MV-4-11 (cell line): ENCODE measurements at regions not wholly inside any gene's neighbourhood (a gene's known extent, or its start where the extent isn't known, plus 50 kb on each side); places are given as distances from the start of the nearest gene placed in this dataset.
"Not testable (repeated sequence)": the region's sequence is repeated elsewhere in the genome, so short reads cannot be mapped to it uniquely, and the experiment has no call there.

Experiments
- DNase-seq: peaks from one replicate; lab custom pipeline; 2025; lab: John Stamatoyannopoulos, UW

- no peak for DNase-seq
Observed at GRCh38 chr1:55823541-55824250, 608.5 kb upstream of the USP24 start.

DNA sequence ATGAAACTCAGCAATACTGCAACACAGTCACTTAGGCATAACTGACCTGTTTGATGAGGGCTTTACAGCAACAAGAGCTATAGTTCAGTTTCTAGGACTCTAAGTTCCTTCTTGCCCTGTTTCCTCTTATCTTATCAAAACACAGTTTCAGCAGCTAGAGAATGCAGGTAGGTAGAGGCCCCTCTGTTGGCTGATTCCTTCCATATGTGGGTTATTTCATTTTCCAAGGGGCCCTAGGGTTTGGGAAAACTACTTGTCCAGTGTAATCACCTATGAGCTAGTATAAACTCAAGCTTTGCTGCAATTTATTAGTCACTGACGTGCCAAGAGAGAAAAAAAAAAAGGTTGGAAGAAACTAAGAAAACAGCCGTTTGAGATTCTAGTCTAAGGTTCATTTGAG is 607.7 kb upstream of the USP24 start:
- no peak for DNase-seq

DNA sequence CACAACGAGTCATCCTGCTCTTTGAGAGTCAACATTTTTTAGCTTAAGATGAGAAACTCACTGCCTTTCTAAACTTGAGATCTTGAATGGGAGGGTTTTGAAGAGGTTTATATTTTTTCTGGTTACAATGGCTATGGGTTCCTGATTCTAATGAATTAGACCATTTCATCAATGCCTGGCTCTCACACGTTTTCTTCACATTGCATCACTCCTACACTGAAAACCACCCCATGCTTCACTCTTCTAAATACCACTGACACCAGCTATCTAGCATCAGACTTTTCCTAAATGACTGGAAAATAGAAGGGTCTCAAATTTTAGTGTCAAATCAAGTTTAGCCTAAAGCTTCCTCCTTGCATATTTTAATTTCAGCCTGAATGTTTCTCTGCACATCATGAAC is 606.1 kb upstream of the USP24 start:
- DNase-seq = no peak

GRCh38 chr1:55820501-55820900 is 605.3 kb upstream of the USP24 start:
- no peak for DNase-seq

- no peak for DNase-seq
Observed at GRCh38 chr1:55819011-55819410, 603.8 kb upstream of the USP24 start.

GRCh38 chr1:55816456-55817426 is 601.6 kb upstream of the USP24 start:
- no peak for DNase-seq

DNA sequence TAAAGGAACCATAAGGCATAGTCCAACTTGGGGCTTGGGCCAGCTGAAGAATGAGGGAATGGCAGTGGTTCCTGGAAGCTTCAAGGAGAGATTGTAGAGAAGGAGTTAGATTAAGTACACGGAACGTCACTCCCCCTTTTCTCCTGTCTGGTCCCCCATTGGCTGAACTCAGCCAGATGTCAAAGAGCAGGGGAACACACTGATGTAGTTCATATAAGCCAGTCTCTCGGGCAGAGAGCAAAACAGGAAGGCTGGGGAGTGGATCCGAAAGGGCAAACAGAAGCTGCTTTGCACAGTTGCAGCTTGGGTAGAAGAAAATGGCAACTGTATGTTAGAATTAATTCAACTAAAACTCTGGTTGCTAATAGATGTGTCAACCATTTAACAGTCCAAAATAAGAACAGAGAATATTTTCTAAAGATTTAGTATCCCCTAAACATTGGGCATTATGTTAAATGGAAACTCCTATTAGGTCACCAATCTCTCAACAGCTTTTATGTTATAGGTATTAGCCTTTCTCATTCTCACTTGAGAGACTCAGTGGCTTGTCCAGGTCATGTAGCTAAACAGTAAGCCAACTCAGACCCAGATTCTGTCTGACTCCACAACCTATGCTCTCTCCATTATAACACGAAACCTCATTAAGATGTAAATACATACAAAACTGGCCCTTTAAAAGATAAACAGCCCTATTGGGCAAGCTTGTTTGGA is 600.7 kb upstream of the USP24 start:
- DNase-seq = no peak

- no peak for DNase-seq
Observed at GRCh38 chr1:55814967-55815366, 599.8 kb upstream of the USP24 start.

DNA sequence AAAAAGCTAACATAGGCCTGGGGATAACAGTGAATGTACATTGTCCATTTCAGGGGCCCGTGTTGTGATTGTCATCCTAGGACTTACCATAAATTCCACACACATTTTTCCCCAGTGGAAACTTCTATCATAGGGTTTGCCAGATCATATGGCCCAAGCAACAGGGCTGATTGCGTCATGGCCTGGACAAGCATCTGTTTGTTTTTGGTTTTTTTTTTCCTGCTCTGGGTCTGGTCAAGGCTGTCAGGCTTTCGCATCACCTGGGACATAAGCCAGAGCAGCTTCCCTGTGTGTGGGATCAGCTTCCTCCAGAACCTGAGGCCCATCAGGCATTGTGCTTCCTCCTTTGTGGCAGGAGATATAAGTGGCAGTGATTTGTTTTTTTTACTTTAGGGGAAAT is 598.5 kb upstream of the USP24 start:
- DNase-seq = no peak

DNA sequence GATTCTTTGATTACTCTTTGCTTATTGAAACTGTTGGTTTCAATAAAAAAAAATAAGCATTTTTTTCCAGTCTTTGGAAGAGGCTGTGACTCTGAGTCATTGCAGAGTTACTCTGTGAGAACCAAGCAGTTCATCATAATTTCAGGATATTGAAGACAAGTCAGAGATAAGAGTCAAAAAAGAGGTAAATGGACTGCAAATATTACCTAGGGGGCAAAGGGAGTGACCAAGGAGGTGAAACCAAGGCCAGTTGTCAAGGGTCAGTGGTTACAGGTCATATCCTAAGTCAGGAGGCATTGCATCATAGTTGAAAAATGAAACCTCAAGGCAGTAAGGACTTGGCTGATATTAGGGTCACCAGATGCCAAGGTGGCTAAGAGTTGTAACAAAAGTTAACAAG is 597.1 kb upstream of the USP24 start:
- no peak for DNase-seq

DNA sequence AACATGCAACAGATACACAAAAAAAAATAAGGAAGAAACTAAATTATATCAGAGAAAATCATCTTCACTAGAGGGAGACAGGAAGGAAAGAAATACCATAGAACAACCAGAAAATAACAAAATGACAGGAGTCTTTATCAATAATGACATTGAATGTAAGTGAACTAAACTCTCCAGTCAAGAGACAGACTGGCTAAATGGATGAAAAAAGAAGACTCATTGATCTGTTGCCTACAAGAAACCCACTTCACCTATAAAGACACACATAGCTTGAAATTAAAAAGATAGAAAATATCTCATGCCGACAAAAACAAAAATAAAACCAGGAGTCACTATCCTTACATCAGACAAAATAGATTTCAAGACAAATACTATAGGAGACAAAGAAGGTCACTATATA is 593.1 kb upstream of the USP24 start:
- no peak for DNase-seq

DNA sequence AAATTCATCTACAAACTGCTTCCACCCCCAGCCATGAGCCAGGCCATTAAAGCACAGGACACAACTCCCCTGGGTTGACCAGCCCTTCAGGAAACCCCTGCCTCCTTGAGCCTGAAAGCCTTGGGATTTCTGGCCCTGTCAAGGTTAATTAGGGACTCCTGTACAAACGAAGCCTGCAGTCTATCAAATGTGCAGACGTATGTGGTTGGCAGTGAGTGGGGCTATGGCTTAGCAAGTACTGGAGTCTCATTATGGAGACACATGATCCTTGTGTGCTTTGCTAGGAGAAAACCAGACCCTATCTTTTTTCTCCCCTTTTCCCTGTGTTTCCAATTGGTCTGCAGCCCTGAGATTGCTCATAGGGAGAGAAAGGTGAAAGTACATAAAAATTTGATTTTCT is 588.3 kb upstream of the USP24 start:
- no peak for DNase-seq

DNA sequence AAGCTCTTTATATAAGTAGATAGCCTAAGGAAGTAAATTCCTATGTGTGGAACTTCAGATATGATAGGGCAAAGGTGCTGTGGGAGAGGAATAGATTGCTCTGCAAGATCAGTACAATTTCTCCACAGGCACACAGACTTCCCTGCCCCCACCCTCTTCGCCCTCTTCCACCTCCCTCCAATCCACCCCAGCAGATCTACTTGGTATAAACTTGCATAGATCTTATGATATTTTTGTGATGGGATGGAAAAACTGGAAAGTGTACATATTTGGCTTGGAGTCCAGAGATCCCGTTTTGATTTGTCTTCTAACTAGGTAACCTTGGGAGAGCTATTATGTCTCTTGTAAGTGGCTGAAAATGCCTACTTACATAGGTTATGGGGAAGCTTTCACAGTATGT is 586.3 kb upstream of the USP24 start:
- no peak for DNase-seq

DNA sequence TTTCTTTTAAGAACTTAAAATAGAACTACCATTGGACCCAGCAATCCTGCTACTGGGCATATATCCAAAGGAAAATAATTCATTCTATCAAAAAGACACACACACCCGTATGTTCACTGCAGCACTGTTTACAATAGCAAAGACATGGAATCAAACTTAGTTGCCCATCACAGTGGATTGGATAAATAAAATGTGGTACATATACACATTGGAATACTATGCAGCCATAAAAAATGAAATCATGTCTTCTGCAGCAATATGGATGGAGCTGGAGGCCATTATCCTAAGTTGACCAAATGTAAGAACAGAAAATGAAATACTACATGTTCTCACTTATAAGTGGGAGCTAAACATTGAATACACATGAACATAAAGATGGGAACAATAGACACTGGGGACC is 585.3 kb upstream of the USP24 start:
- no peak for DNase-seq

DNA sequence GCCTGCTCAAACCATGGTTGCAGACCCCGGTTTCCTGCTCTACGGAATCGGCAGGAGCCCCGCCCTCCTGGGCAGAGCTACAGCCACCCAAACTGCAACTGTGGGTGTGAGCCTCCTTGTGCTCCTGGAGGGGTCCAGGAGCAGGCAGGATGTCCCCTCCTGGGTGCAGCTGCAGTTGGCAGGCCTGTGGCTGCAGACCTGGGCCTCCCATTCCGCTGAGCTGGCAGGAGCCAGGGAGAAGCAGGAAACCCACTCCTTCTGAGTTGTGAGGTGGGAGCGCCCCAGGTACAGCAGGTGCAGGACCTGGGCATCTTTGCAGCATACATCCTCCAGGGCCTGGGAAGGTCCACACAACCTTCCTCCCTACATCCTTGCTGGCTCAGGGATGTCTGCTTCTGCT is 578.7 kb upstream of the USP24 start:
- DNase-seq = no peak

- DNase-seq = no peak
Observed at GRCh38 chr1:55792870-55793269, 577.7 kb upstream of the USP24 start.

- DNase-seq = no peak
Observed at GRCh38 chr1:55789466-55789865, 574.3 kb upstream of the USP24 start.

GRCh38 chr1:55786396-55786795 is 571.2 kb upstream of the USP24 start:
- no peak for DNase-seq

GRCh38 chr1:55784941-55785450 is 569.8 kb upstream of the USP24 start:
- DNase-seq = not testable (repeated sequence)

GRCh38 chr1:55781944-55782482 is 566.8 kb upstream of the USP24 start:
- no peak for DNase-seq

DNA sequence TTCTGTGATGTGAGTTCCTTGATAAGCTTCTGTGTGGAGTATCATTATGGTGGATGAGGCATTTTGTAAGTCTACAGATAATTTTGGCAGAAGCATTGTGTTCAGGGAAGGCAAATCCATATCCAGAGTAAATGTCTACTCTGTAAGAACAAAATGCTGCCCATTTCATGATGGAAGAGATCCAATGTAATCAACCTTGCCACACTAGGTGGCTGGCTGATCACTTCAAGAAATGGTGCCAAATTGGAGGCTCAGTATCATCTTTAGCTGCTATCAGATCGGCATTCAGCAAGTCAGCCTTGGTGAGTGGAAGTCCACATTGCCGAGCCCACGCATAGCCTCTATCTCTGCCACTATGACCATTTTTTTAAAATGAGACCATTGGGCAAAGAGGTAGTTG is 565.8 kb upstream of the USP24 start:
- no peak for DNase-seq

DNA sequence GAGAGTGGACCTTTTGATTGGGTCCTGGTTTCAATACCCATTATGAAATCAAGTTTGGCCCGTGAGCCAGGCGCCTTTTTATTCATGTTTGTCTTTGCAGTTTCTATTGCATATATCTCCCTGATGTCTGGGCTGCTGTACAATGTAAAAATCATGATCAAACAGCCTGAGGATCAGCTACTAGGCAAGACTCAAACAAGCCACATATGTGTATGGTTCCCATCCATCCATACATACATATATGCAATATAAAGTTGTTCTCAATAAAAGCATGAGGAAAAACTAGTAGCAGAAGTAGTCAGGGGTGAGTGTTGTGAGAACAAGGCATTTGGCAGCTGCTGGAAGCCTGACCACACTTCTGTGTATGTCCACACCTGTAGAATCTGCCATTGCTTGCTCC is 562.4 kb upstream of the USP24 start:
- no peak for DNase-seq
